Activated CD8-positive, alpha-beta memory T cell treated with anti-CD3 and anti-CD28 coated beads, Interleukin-2, amount 10 ng/mL, durations not matched to agents 7 days and 5 days (primary cell): ENCODE measurements at regions not wholly inside any gene's neighbourhood (a gene's known extent, or its start where the extent isn't known, plus 50 kb on each side); places are given as distances from the start of the nearest gene placed in this dataset.

Experiments used
- ATAC-seq: fragments of 150-1000 bp; cut with Tn5 transposase; one replicate; pipeline ENCODE4 v1.10.0; 2021; ENCODE audit warnings: moderate library complexity
- CTCF ChIA-PET: fragments of 350-600 bp; sonication (Branson Sonifier 250); formaldehyde crosslinking; loops from one replicate; lab custom pipeline; 2021; ENCODE audit warnings: antibody characterized with exemption; lab: Charles Lee
- DNase-seq: peaks from one replicate; pipeline ENCODE4 v3.0.0-alpha.2; 2020
- H3K27ac Mint-ChIP-seq: one replicate; pipeline ENCODE4 v1.8.0; 2021; ENCODE audit warnings: mild to moderate bottlenecking, mixed read lengths
- H3K27me3 Mint-ChIP-seq: one replicate; pipeline ENCODE4 v1.8.0; 2021; ENCODE audit warnings: mixed read lengths
- H3K36me3 Mint-ChIP-seq: one replicate; pipeline ENCODE4 v1.8.0; 2021; ENCODE audit warnings: mild to moderate bottlenecking, mixed read lengths
- H3K4me1 Mint-ChIP-seq: one replicate; pipeline ENCODE4 v1.8.0; 2021; ENCODE audit warnings: mixed read lengths
- H3K4me3 Mint-ChIP-seq: one replicate; pipeline ENCODE4 v1.8.0; 2021; ENCODE audit warnings: mild to moderate bottlenecking, moderate library complexity, mixed read lengths
- H3K9me3 Mint-ChIP-seq: one replicate; pipeline ENCODE4 v1.8.0; 2022; ENCODE audit warnings: low read depth, mixed read lengths

GRCh38 chr7:22896917-22897316 lies 74.3 kb upstream of the TOMM7 start:
- peak overlapping the region; percentile 8 for H3K27ac Mint-ChIP-seq
- CTCF ChIA-PET, result interaction anchor here (1.1 kb wide), 1 partner anchor 9 kb away, joined by 3 read pairs; no protein-coding TSS in a partner anchor
- peak; percentile 62 for DNase-seq

DNA sequence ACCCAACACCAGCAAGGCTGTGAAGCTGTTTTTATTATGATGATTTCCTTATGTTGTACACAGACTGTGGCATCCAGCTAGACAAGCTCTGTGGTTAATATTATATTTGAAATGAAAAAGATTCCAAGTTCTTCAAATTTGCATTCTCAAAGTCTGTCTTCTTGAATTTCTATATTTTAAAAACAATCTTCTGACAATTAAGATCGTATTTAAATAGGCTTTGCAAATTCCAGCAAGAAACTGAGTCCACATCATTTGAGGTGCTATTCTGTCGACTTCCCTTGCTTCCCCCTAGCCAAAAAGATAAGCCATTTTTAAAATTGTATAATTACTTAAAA lies 73.1 kb upstream of the TOMM7 start:
- Mint-ChIP-seq H3K27ac (no peak overlapping the region), H3K4me3 (no peak overlapping the region), H3K4me1 (peaks cover 18% of the 10 kb centered on the region), H3K9me3 (no peaks in the 10 kb centered on the region), H3K36me3 (no peaks in the 10 kb centered on the region), H3K27me3 (peaks cover 11% of the 10 kb centered on the region)
- DNase-seq (no peak), ATAC-seq (no peak)
- CTCF ChIA-PET, result no interaction called here

More at GRCh38 chr7:22896917-22897316, 74.3 kb upstream of the TOMM7 start:
- peaks cover 18% of the 10 kb centered on the region for H3K4me1 Mint-ChIP-seq
- no peak overlapping the region for H3K4me3 Mint-ChIP-seq
- H3K9me3 Mint-ChIP-seq, result no peaks in the 10 kb centered on the region
- H3K27me3 Mint-ChIP-seq, result peaks cover 12% of the 10 kb centered on the region
- no peaks in the 10 kb centered on the region for H3K36me3 Mint-ChIP-seq
- peak; percentile 78 for ATAC-seq

DNA sequence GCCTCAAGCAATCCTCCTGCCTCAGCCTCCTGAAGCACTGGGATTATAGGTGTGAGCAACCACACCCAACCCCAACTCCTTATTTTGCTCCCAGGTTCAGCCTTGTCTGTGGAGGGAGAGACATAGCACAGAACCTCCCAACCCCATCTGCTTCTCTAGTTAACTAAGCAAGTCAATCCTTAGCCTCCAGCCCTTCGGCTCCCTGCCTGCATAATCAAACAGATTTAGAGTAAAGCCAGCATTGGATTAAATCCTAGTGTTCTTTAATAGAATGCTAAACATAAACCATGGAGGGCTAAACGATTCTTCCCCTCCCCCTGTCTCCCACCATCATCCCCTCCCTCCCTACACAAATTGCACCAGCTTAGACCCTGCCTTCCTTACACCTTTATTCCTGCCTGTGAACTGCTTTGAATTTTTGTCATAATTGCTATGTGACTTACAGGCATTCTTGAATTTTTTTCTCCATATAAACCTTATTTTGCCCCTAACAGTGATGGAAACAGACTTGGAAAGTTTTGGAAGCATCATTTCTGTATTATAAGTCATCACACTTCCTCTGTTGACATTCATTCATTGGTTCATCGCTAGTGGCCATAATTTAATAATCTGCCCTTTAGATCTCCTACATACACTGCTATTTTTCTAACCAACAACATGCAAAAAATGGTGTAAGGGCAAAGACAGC lies 72.6 kb upstream of the TOMM7 start:
- DNase-seq (no peak), ATAC-seq (no peak)
- H3K36me3 Mint-ChIP-seq, result no peaks in the 10 kb centered on the region
- H3K9me3 Mint-ChIP-seq, result no peaks in the 10 kb centered on the region
- H3K27me3 Mint-ChIP-seq, result peaks cover 11% of the 10 kb centered on the region
- CTCF ChIA-PET, result no interaction called here
- peaks cover 18% of the 10 kb centered on the region for H3K4me1 Mint-ChIP-seq
- H3K4me3 Mint-ChIP-seq, result no peak overlapping the region
- no peak overlapping the region for H3K27ac Mint-ChIP-seq

DNA sequence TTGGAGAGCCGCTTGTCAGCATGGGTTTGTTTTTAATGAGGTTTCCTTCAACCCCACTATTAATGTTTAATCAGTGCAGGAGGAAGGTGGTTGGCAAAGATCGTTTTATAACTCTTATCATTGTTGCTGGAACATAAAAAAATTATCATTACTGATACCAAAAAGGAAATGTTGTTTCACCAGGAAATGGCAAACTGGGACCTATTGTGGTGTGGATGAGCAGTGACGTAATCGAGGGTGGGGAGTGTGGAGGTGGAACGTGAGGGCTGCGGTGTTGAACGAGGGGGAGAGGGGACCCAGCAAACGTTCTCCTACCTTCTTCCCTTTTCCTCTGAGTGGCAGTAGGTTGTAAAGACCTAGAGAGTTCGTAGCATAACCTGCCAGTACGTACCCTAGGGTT lies 71.9 kb upstream of the TOMM7 start:
- Mint-ChIP-seq H3K27ac (no peak overlapping the region), H3K4me3 (no peak overlapping the region), H3K9me3 (no peaks in the 10 kb centered on the region), H3K4me1 (peaks cover 18% of the 10 kb centered on the region), H3K36me3 (no peaks in the 10 kb centered on the region), H3K27me3 (peaks cover 11% of the 10 kb centered on the region)
- CTCF ChIA-PET, result no interaction called here
- DNase-seq (no peak), ATAC-seq (no peak)

DNA sequence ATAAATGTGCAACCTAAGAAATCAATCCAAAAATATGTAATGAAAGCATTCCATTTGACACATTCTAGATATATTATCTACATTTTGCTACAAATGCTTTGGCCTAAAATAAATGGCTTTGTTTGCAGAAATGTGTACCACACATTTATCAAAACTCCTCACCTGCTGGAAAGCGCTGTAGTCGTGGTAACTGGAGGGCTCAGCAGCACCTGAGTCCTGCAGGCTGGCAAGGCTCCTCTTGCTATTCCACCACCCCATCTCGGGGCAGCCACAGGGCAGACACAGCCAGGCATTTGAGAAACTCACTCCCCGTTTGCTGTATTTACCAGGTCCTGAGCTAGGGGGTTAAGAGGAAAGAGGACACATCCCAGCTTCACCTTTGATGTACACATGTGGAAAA lies 68.1 kb upstream of the TOMM7 start:
- no peak for ATAC-seq
- Mint-ChIP-seq H3K27ac (no peak overlapping the region), H3K4me1 (peaks cover 11% of the 10 kb centered on the region), H3K9me3 (no peaks in the 10 kb centered on the region), H3K27me3 (peaks cover 11% of the 10 kb centered on the region), H3K36me3 (no peaks in the 10 kb centered on the region), H3K4me3 (no peak overlapping the region)
- CTCF ChIA-PET, result interaction anchor here (0.9 kb wide), 1 partner anchor 17 kb away, joined by 3 read pairs; no protein-coding TSS in a partner anchor
- no peak for DNase-seq

DNA sequence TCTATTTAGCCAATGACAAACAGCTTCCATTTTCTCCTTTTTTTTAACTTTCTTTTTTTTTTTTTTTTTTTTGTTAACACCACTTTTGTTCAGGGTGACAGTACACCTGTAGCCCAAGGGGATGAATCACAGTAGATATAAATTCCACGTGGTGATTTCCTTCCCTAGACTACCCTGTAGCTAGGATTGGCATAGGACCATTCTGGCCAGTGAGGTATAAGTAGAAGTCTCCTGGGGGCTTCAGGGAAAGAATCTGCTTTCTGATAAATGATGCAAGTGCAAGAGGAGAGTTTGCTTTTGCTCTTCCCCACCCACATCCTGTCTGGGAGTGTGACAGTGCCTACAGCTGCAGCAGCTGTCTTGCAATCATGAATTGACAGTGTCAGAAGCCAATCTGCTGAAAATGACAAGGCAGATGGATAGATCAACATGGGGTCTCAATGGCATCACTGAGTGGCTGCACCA lies 63.2 kb upstream of the TOMM7 start:
- ATAC-seq (peak; percentile 95), DNase-seq (peak; percentile 88)
- H3K27me3 Mint-ChIP-seq, result no peaks in the 10 kb centered on the region

GRCh38 chr7:22884911-22885788 lies 62.5 kb upstream of the TOMM7 start:
- ATAC-seq (peak; percentile 49), DNase-seq (no peak)
- peak overlapping the region; percentile 5 for H3K4me3 Mint-ChIP-seq
- H3K4me1 Mint-ChIP-seq, result peaks cover 22% of the 10 kb centered on the region
- H3K27me3 Mint-ChIP-seq, result no peaks in the 10 kb centered on the region
- H3K27ac Mint-ChIP-seq, result peak overlapping the region; percentile 95
- H3K9me3 Mint-ChIP-seq, result no peaks in the 10 kb centered on the region
- H3K36me3 Mint-ChIP-seq, result peaks cover 4% of the 10 kb centered on the region
- CTCF ChIA-PET, result interaction anchor here (0.8 to 1.9 kb wide), 6 partner anchors 10 to 171 kb away, joined by 3 to 8 read pairs (median 6); no protein-coding TSS in a partner anchor

More for the DNA sequence above, 63.2 kb upstream of the TOMM7 start:
- Mint-ChIP-seq H3K9me3 (no peaks in the 10 kb centered on the region), H3K36me3 (peaks cover 4% of the 10 kb centered on the region), H3K4me3 (peak overlapping the region; percentile 50), H3K27ac (peak overlapping the region; percentile 95), H3K4me1 (peaks cover 22% of the 10 kb centered on the region)
- CTCF ChIA-PET, result interaction anchor here (0.6 to 1.9 kb wide), 7 partner anchors 10 to 170 kb away, joined by 3 to 8 read pairs (median 6); no protein-coding TSS in a partner anchor

GRCh38 chr7:22882106-22882505 lies 59.5 kb upstream of the TOMM7 start:
- Mint-ChIP-seq H3K4me1 (peaks cover 25% of the 10 kb centered on the region), H3K36me3 (peaks cover 4% of the 10 kb centered on the region), H3K4me3 (no peak overlapping the region), H3K9me3 (no peaks in the 10 kb centered on the region), H3K27me3 (no peaks in the 10 kb centered on the region), H3K27ac (no peak overlapping the region)
- CTCF ChIA-PET, result interaction anchor here (0.6 to 1.1 kb wide), 2 partner anchors 18 to 23 kb away, joined by 3 read pairs; no protein-coding TSS in a partner anchor
- DNase-seq (no peak), ATAC-seq (no peak)

DNA sequence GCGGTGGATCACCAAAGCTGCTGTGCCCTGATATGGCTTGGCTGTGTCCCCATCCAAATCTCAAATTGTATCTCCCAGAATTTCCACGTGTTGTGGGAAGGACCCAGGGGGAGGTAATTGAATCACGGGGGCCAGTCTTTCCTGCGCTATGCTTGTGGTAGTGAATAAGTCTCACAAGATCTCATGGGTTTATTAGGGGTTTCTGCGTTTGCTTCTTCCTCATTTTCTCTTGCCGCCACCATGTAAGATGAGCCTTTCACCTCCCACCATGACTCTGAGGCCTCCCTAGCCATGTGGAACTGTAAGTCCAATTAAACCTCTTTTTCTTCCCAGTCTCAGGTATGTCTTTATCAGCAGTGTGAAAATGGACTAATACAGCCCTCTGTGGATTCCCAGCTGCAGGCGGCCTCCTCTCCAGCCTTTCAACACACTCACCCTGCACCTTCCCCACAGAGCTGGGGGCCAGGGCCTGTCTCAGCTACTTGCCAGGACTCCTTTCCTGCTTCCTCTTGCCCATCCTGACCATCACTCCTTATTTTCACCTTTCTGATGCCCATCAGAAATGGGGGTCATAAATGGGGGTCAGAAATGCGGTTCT lies 57.2 kb upstream of the TOMM7 start:
- no peak overlapping the region for H3K4me3 Mint-ChIP-seq
- no peaks in the 10 kb centered on the region for H3K9me3 Mint-ChIP-seq
- H3K4me1 Mint-ChIP-seq, result peaks cover 11% of the 10 kb centered on the region
- H3K27me3 Mint-ChIP-seq, result peaks cover 2% of the 10 kb centered on the region
- H3K27ac Mint-ChIP-seq, result no peak overlapping the region
- H3K36me3 Mint-ChIP-seq, result peaks cover 4% of the 10 kb centered on the region
- CTCF ChIA-PET, result no interaction called here
- ATAC-seq, result no peak
- DNase-seq, result no peak

GRCh38 chr7:22879280-22879679 lies 56.6 kb upstream of the TOMM7 start:
- ATAC-seq (no peak), DNase-seq (no peak)
- no peak overlapping the region for H3K27ac Mint-ChIP-seq
- H3K36me3 Mint-ChIP-seq, result peaks cover 2% of the 10 kb centered on the region
- peaks cover 2% of the 10 kb centered on the region for H3K27me3 Mint-ChIP-seq
- CTCF ChIA-PET, result no interaction called here
- H3K4me3 Mint-ChIP-seq, result no peak overlapping the region
- peaks cover 6% of the 10 kb centered on the region for H3K4me1 Mint-ChIP-seq
- H3K9me3 Mint-ChIP-seq, result no peaks in the 10 kb centered on the region

DNA sequence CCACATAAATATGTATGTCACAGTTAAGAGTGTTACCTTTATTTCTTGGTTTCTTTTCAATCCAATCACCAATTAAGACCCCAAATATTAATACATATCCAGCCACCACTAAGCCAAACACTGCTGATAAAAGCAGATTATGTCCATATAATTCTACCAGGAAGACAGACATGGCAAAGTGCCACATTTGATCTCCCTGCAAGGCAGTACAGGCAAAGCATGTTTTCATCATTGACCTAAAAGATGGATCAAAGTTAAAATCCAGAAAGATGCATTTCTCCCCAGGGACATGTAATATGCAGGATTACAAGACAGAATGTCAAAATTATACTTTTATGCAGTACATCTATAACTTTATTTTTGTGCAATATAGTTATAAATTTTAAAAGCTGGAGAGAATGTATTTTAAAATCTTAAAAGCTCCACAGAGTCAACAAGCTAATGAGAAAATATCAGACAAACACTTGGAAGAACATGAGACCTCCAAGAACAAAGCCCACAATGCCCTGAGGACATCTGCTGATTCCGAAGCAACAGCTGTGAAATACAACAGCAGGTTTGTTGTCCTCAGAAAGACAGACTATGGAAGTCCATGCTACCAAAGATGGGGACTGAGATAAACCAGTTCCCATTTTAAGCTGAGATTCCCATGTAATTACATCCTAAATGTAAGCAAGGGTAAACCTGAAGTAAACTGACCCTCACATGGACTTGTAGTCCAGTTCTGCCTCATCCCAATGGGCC lies 54.5 kb upstream of the TOMM7 start:
- Mint-ChIP-seq H3K27ac (no peak overlapping the region), H3K27me3 (peaks cover 2% of the 10 kb centered on the region), H3K4me3 (no peak overlapping the region), H3K36me3 (no peaks in the 10 kb centered on the region), H3K9me3 (no peaks in the 10 kb centered on the region), H3K4me1 (peaks cover 8% of the 10 kb centered on the region)
- CTCF ChIA-PET, result interaction anchor here (1.0 to 6.7 kb wide), 2 partner anchors 17 to 21 kb away, joined by 3 to 26 read pairs; no protein-coding TSS in a partner anchor
- no peak for DNase-seq
- ATAC-seq, result no peak

DNA sequence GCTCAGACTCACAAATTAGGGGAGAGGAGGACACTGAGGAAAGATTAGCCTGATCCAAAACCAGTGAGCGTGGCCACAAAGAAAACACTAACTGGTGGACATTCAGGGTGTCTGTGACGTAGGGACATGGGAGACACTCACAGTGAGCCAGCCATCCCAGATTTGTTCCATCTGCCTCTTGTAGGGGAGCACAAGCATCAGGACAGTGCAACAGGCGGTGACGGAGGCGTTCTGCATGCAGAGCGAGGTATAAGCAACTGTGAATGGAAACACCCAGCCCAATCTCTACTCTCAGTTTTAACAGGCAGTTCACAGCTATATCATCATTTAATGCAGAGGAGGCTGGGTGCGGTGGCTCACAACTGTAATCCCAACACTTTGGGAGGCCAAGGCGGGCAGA lies 52.8 kb upstream of the TOMM7 start:
- H3K9me3 Mint-ChIP-seq, result no peaks in the 10 kb centered on the region
- no peak for ATAC-seq
- peaks cover 2% of the 10 kb centered on the region for H3K27me3 Mint-ChIP-seq
- peaks cover 12% of the 10 kb centered on the region for H3K4me1 Mint-ChIP-seq
- peaks cover 2% of the 10 kb centered on the region for H3K36me3 Mint-ChIP-seq
- no peak overlapping the region for H3K27ac Mint-ChIP-seq
- H3K4me3 Mint-ChIP-seq, result no peak overlapping the region
- CTCF ChIA-PET, result interaction anchor here (1.2 to 6.7 kb wide), 3 partner anchors 10 to 179 kb away, joined by 3 to 26 read pairs (median 5); no protein-coding TSS in a partner anchor
- no peak for DNase-seq
